ENCODE measurements at regions not wholly inside any gene's neighbourhood (a gene's known extent, or its start where the extent isn't known, plus 50 kb on each side); places are given as distances from the start of the nearest gene placed in this dataset.

DNA sequence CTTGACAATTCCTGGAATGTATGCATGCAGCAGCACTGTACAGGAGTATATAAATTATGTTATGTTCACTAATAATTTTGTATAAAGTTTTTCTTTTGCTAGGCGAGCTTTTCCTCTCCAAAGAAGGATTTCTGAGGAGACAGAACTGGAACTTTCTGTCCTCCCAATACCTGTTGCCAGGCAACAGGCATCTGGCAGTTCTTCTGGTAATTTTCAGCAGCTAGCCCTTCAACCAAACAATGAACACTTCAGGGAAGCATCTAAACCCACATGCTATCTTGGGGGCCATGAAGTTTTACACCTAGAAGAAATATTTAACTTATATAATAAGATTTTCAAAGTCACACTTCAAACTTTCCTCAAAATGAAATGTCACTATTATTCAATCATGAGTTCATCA is 162.9 kb upstream of the SYT10 start (continued):
- TF ChIP-seq ETS1 (IDR thresholded peaks at IDR 0.05) (no peak), ZNF462 (CRISPR knock-in tag; IDR thresholded peaks at IDR 0.05) (no peak), EZH2phosphoT487 (IDR thresholded peaks at IDR 0.05; ENCODE audit: unreplicated experiment) (no peak), JUNB (IDR thresholded peaks at IDR 0.05; ENCODE audit: unreplicated experiment) (no peak), NANOG (IDR thresholded peaks at IDR 0.05; ENCODE audit: borderline replicate concordance) (no peak)

- Mint-ChIP-seq H3K9me3 (no peaks in the 10 kb centered on the region; the same call in 2 of the 3 replicates), H3K27me3 (ENCODE audit: insufficient read depth, low read depth, poor library complexity) (no peaks in the 10 kb centered on the region), H3K27ac (no peak overlapping the region), H3K4me3 (no peak overlapping the region), H3K36me3 (ENCODE audit: low read depth) (no peaks in the 10 kb centered on the region), H3K4me1 (peaks cover 3% of the 10 kb centered on the region; the same call in 1 of the 3 replicates)
- Histone ChIP-seq H3K27ac (ENCODE audit: low read depth) (no peak overlapping the region), H3K79me2 (replicated peaks; ENCODE audit: insufficient read depth) (no peaks in the 10 kb centered on the region), H4K20me1 (replicated peaks; ENCODE audit: insufficient read depth) (no peaks in the 10 kb centered on the region), H3K4me3 (no peak overlapping the region), H3K27me3 (ENCODE audit: insufficient read depth) (no peaks in the 10 kb centered on the region), H3K4me1 (ENCODE audit: insufficient read depth) (no peaks in the 10 kb centered on the region), H2AFZ (no peak overlapping the region), H3K4me2 (no peak overlapping the region), H3K36me3 (ENCODE audit: insufficient read depth) (no peaks in the 10 kb centered on the region), H3K9me2 (ENCODE audit: insufficient read depth) (peaks cover 6% of the 10 kb centered on the region; the same call in 1 of the 2 replicates), H3F3A (replicated peaks; ENCODE audit: low read depth) (no peaks in the 10 kb centered on the region)
- DNase-seq (ENCODE audit: low spot score) (peak; percentile 60), ATAC-seq (peak; percentile 75)
- no peak for TF ChIP-seq POLR2AphosphoS5 (IDR thresholded peaks at IDR 0.05; ENCODE audit: low read depth)
- TF ChIP-seq, protein P1, sequence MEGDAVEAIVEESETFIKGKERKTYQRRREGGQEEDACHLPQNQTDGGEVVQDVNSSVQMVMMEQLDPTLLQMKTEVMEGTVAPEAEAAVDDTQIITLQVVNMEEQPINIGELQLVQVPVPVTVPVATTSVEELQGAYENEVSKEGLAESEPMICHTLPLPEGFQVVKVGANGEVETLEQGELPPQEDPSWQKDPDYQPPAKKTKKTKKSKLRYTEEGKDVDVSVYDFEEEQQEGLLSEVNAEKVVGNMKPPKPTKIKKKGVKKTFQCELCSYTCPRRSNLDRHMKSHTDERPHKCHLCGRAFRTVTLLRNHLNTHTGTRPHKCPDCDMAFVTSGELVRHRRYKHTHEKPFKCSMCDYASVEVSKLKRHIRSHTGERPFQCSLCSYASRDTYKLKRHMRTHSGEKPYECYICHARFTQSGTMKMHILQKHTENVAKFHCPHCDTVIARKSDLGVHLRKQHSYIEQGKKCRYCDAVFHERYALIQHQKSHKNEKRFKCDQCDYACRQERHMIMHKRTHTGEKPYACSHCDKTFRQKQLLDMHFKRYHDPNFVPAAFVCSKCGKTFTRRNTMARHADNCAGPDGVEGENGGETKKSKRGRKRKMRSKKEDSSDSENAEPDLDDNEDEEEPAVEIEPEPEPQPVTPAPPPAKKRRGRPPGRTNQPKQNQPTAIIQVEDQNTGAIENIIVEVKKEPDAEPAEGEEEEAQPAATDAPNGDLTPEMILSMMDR (conservative IDR thresholded peaks at IDR 0.05; ENCODE audit: low read depth in 2 of 2), result peak; percentile 60 to 63
These were observed 166.1 kb upstream of the SYT10 start for GRCh38 chr12:33605757-33606156.
